Stromal cell of bone marrow (primary cell): ENCODE measurements at regions not wholly inside any gene's neighbourhood (a gene's known extent, or its start where the extent isn't known, plus 50 kb on each side); places are given as distances from the start of the nearest gene placed in this dataset.

Experiments
- DNase-seq: peaks from one replicate; pipeline ENCODE4 v3.0.0-alpha.2; 2012; ENCODE audit warnings: low read depth

DNA sequence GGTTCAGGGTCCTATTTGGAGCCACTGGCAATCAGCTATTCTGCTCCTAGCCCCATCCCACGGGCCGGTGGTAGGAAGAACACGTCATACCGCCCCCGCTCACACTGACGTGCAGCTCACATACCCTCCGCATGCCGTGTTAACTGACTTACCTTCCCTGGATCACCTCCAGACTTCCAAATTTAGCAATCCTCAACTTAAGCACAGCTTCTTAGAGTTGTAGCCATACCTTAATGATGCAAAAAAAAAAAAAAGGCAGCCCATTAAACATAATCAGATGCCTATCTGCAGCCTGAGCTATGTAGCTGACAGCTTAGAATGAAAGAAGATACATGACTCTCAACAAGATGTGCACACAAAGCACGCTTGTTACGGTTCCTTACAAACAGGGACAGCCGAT is 93.0 kb downstream of the IRX2 start:
- DNase-seq: no peak

GRCh38 chr5:2657151-2657550 is 94.3 kb downstream of the IRX2 start:
- DNase-seq: no peak

DNA sequence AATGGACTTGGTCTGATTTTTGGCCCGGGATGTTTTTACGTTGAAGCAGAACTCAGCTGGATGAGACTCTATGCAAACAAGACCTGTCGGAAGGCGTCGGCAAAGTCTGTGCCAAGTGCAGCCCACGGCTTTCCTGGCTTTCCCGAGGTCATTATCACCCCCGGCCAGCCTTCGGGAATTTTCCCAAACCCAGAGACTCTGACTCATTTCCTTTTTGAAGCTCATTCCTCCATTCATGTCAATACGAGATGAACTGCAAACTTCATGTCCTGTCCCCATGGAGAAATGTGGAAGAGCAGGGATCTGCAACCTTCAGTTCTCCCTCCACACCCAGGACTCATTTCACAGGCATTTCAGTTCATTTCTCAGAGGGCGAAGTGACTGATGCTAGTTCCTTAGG is 95.3 kb downstream of the IRX2 start:
- DNase-seq: no peak

DNA sequence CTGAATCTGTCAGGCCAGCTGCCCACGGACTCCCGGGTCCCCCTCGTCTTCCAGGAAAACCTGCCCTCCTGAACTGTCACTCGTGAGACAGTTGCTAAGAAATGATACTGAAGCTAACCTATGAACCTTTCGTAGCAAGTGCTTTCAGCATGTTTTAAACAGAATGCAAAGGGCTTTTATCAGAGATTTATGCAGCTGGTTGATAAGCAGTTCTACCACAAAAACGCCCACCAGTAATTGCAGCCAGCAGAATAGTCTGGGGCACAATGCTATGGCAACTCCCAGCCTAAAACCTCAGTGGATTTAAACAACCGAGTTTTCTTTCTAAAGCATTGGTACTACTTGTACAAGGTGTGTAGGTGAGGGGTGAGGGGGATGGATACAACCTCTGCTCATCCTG is 97.5 kb downstream of the IRX2 start:
- DNase-seq: no peak

GRCh38 chr5:2651116-2651515 is 100.4 kb downstream of the IRX2 start:
- DNase-seq: no peak

GRCh38 chr5:2642684-2643345 is 108.7 kb downstream of the IRX2 start:
- DNase-seq: no peak

- DNase-seq: no peak
Measured at GRCh38 chr5:2640717-2641116, 110.8 kb downstream of the IRX2 start.

DNA sequence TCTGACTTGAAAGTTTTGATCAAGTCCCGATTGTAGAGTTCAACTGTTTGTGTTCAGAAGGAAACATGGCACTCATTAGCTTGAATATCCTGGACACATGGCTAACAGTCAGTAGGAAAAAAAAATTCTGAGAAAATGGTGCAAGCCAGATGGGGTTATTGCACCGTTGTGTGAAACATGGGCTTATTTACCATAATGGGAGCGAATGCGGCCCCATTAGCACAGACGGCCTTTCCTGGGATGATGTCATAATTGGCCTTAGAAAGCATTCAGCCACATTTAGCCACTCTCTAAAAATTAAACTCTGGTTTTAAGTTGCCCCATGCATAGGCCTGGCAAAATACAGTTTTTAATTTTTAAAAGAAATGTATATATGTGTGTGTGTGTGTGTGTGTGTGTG is 112.1 kb downstream of the IRX2 start:
- no peak for DNase-seq

DNA sequence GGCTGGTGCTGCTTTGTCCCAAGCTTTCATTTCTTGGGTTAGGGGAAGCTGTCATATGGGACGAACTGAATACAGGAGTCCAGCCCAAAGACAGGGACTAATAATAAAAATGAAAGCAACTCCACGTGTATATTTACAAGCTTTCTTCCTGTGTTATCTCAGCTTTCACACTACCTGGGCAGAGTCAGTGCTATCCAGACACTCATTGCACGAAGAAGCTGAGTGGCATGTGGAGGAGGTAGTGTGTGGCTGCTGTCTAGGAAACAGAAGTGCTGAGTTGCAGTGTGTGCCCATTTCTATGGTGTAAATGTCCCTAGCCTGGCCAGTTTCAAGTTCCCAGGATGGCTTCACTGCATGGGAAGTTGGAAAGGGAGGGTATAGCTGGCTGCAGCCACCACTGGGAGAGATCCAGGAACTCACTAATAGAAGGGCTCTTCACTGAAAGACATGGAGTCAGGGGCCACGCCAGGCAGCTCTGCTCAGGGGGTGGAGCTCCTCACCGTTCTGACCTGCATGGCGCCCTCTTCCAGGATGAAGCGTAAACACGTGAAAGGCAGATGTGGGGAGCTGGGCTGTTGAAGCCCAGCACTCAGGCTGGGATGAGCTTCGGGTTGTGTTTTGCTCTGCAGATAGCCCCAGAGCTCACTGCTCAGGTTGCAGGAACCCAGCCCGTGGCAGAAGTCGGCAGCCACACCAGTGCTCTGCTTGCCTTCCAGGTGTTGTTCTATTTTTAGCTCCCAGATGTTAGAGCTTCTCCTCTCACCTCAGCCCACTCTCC is 116.9 kb downstream of the IRX2 start:
- DNase-seq: no peak

GRCh38 chr5:2633992-2634391 is 117.5 kb downstream of the IRX2 start:
- no peak for DNase-seq

- DNase-seq: no peak
Measured at GRCh38 chr5:2631758-2632157, 119.7 kb downstream of the IRX2 start.

DNA sequence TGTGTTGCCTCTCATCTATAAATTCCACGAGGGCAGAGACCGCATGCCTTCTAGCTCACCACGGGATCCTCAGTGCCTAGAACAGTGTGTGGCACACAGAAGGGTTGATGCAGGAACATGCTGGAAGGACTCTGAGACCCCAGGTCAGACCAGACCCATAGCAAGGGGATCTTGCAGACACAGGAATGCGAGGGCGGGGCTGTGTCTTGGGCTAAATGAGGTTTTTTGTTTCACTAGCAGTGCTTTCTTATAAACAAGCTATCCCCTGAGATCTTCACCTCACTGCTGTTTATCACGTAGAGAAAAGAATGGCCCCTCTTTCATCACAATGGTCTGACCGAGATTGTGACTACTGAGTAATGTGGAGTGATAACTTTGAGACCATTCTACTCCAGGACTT is 122.4 kb downstream of the IRX2 start:
- DNase-seq: no peak

GRCh38 chr5:2627867-2628266 is 123.6 kb downstream of the IRX2 start:
- DNase-seq: no peak

DNA sequence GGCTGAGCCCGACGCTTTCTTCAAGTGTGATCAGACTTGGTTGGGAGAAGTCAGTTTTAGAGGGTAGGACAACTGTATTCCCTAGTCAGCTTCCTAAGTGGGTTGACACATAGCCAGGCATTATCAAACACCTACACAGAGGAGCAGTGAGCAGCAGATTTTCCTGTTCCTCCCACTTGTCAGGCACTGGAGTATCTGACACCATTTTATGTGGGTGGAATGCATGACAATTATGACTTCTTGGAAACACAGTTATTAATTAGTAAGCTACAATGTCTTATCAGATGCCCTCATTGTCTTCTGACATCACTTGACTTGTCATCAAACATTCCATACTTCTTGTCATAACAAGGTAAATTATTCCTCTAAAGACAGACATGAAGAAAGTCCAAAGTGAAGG is 124.9 kb downstream of the IRX2 start:
- DNase-seq: no peak

GRCh38 chr5:2622866-2623265 is 128.6 kb downstream of the IRX2 start:
- no peak for DNase-seq

DNA sequence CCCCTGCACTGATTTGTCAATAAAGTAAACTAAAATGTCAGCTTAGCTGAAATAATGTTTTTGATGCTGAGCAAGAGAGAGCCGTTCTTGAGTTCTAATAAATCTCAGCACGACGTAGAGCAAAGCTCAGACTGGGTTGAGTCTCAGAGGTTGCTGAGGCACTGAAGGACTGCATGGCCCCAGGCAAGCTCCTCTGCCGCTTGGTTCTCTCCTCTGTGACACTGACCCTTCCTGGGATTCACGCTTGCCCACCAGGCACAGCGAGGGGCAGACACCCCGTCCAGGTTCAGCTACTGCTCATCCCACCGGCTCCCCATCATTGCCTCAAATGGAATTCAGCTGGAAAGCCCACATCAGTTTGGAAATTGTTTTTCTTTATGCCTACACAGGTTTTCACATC is 129.8 kb downstream of the IRX2 start:
- no peak for DNase-seq

DNA sequence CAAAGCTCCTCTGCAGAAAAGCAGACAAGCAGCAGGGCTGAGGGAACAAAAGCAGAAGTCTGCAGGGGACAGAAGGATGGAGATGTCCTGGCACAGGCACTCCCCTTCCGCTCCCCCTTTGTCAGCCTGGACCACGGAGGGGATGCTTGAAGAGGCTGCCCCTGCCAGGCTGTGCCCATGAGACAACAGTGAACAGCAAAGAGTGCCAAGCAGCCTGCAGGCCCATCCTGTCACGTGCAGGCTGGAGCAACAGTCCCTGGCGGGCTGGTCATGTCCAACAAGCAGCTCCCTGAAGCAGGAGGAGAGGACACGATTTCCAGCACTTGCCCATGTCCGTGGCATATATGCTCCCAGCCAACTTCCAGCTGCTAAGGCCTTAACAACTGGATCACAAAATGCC is 132.3 kb downstream of the IRX2 start:
- DNase-seq: no peak

DNA sequence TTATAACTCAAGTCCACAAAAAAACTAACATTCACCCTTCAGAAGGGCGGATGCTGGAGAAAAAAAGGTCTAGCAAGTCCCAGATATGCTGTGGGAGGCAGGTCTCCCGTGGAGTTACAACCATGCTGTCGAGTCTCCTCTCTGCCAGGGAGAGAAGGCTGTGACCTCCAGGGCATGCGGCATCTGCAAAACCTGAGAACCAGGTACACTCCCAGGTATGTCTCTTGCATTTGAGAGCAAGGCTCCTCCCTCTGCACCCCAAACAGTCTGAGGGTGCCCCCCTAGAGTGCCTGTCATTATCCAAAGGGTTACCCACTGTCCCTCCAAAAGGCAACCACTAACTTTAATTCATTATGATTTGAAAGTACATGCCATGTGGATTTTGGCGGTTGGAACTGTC is 134.0 kb downstream of the IRX2 start:
- DNase-seq: no peak

DNA sequence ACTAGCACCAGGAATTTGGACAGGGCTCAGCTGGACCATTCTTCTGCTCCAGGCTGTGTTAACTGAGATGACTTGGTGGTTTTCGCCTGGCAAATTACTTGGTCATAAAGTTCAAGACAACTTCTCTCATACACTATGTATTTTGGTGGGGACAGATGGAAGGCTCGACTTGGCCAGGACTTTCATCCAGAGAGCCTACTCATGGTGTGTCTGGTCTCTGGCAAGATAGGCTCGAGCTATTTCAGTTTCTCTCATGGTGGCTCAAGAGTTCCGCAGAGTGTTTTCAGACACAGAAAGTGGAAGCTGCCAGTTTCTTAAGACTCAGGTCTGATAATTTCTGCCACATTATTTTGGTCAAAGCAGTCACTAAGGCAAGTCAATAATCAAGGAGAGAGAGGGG is 135.6 kb downstream of the IRX2 start:
- no peak for DNase-seq

- DNase-seq: no peak
Measured at GRCh38 chr5:2614571-2614970, 136.9 kb downstream of the IRX2 start.

GRCh38 chr5:2611659-2612058 is 139.8 kb downstream of the IRX2 start:
- no peak for DNase-seq

- DNase-seq: no peak
Measured at GRCh38 chr5:2610986-2611385, 140.5 kb downstream of the IRX2 start.

- DNase-seq: no peak
Measured at GRCh38 chr5:2608391-2608790, 143.1 kb downstream of the IRX2 start.

- no peak for DNase-seq
Measured at GRCh38 chr5:2607598-2607997, 143.9 kb downstream of the IRX2 start.
